ENCODE measurements at regions not wholly inside any gene's neighbourhood (a gene's known extent, or its start where the extent isn't known, plus 50 kb on each side); places are given as distances from the start of the nearest gene placed in this dataset.
"Not testable (repeated sequence)": the region's sequence is repeated elsewhere in the genome, so short reads cannot be mapped to it uniquely, and the experiment has no call there.

GRCh38 chr9:66152406-66152805 is 415.5 kb downstream of the FOXD4L4 start:
- H3K27ac ChIP-seq (ENCODE audit: low read depth, low read length); H3K4me3 ChIP-seq (ENCODE audit: insufficient read depth, low read length, poor library complexity, severe bottlenecking); H3F3A ChIP-seq (ENCODE audit: insufficient read depth); H3K79me2 ChIP-seq (ENCODE audit: insufficient read depth, low read length); H3K9me2 ChIP-seq (replicated peaks; ENCODE audit: insufficient read depth, low read length); H4K20me1 ChIP-seq (ENCODE audit: low read depth, low read length); H3K9me3 ChIP-seq (ENCODE audit: insufficient read depth, low read length); H3K27me3 ChIP-seq (ENCODE audit: low read length); H3K9ac ChIP-seq (ENCODE audit: low read length); H3K36me3 ChIP-seq (ENCODE audit: low read length); H2AFZ ChIP-seq (ENCODE audit: low read depth, low read length, severe bottlenecking); H3K4me2 ChIP-seq (ENCODE audit: low read depth, low read length, poor library complexity, severe bottlenecking): not testable (repeated sequence)

GRCh38 chr9:66153021-66153725 is 416.2 kb downstream of the FOXD4L4 start:
- not testable (repeated sequence) for H3K9me3 ChIP-seq (ENCODE audit: insufficient read depth, low read length); H2AFZ ChIP-seq (ENCODE audit: low read depth, low read length, severe bottlenecking); H3K9ac ChIP-seq (ENCODE audit: low read length); H3K36me3 ChIP-seq (ENCODE audit: low read length); H3K9me2 ChIP-seq (replicated peaks; ENCODE audit: insufficient read depth, low read length); H3K27me3 ChIP-seq (ENCODE audit: low read length); H4K20me1 ChIP-seq (ENCODE audit: low read depth, low read length); H3F3A ChIP-seq (ENCODE audit: insufficient read depth); H3K79me2 ChIP-seq (ENCODE audit: insufficient read depth, low read length); H3K4me3 ChIP-seq (ENCODE audit: insufficient read depth, low read length, poor library complexity, severe bottlenecking); H3K27ac ChIP-seq (ENCODE audit: low read depth, low read length)
- peak overlapping the region; percentile 24 for H3K4me2 ChIP-seq (ENCODE audit: low read depth, low read length, poor library complexity, severe bottlenecking)

DNA sequence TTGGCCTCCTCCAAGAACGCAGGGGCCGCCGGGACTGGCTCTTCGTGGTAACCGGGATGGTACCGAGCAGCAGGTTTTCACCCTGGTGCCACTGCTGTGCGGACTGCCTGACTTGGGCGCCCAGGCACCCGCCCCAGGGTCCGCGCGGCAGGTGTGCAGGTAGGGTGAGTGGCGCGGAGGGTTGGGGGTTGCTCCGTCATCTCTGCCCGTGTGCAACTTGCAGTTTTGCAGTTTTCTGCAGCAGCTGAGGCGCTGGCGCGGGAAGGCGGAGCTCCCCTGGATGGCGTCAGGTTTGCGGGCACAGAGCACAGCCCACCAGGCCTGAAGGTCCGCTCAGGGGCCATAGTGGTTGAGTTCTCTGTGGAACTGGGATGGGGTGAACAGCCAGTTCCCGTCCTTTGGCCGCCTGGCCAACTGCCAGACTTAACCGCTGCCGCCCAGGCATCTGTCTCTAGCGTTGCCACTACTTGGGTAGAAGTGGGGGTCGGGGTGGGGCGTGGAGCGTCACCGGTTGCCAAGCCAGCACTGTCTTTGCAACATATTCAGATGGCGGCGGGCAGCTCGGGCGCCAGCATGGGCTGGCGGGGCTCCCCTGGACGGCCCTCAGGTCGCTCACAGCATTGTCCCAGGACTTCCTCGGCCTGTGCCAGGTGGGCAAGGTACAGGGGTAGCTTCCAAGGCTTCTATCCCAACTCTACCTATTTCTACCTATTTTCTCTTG is 417.2 kb downstream of the FOXD4L4 start:
- H3K9me2 ChIP-seq (replicated peaks; ENCODE audit: insufficient read depth, low read length); H3K4me3 ChIP-seq (ENCODE audit: insufficient read depth, low read length, poor library complexity, severe bottlenecking); H2AFZ ChIP-seq (ENCODE audit: low read depth, low read length, severe bottlenecking); H3K9me3 ChIP-seq (ENCODE audit: insufficient read depth, low read length); H3K36me3 ChIP-seq (ENCODE audit: low read length); H3K4me2 ChIP-seq (ENCODE audit: low read depth, low read length, poor library complexity, severe bottlenecking); H3K9ac ChIP-seq (ENCODE audit: low read length); H3F3A ChIP-seq (ENCODE audit: insufficient read depth); H3K79me2 ChIP-seq (ENCODE audit: insufficient read depth, low read length); H3K27ac ChIP-seq (ENCODE audit: low read depth, low read length); H4K20me1 ChIP-seq (ENCODE audit: low read depth, low read length); H3K27me3 ChIP-seq (ENCODE audit: low read length): not testable (repeated sequence)

DNA sequence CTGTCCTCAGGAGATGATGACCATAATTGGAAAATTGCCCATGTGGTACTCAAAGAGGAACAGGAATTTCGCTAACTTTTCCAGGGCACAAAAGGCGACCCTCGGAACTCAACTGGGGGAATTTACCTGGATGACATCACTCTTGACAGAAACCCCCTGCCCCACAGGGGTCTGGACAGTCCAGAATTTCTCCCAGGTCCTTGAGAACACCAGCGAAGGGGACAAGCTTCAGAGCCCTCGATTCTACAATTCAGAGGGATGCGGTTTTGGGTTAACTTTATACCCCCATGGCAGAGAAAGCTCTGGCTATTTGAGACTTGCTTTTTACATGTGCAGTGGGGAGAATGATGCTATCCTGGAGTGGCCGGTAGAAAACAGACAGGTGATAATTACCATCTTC is 445.4 kb downstream of the FOXD4L4 start:
- H3K27me3 ChIP-seq (ENCODE audit: low read length); H3K36me3 ChIP-seq (ENCODE audit: low read length): not testable (repeated sequence)

DNA sequence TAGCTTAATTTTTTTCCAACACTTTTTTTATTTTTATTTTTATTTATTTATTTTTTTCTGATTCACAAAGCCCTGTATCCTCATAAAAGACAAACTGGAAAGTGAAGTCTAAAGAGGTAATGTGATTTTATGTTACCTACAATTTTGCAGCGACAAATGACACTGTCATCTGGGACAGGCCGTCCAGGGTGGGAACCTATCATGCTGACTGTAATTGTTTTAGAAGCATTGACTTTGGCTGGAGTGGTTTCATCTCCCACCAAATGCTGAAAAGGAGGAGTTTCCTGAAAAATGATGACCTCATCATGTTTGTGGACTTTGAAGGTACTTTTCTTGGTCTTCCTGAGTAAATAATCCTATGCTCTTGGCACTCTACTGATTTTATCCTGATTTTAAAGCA is 446.7 kb downstream of the FOXD4L4 start:
- H3K9me3 ChIP-seq (ENCODE audit: insufficient read depth, low read length); H3K79me2 ChIP-seq (ENCODE audit: insufficient read depth, low read length); H3K4me3 ChIP-seq (ENCODE audit: insufficient read depth, low read length, poor library complexity, severe bottlenecking); H3K27me3 ChIP-seq (ENCODE audit: low read length); H3F3A ChIP-seq (ENCODE audit: insufficient read depth); H3K9me2 ChIP-seq (replicated peaks; ENCODE audit: insufficient read depth, low read length); H3K27ac ChIP-seq (ENCODE audit: low read depth, low read length); H3K36me3 ChIP-seq (ENCODE audit: low read length); H4K20me1 ChIP-seq (ENCODE audit: low read depth, low read length); H2AFZ ChIP-seq (ENCODE audit: low read depth, low read length, severe bottlenecking); H3K9ac ChIP-seq (ENCODE audit: low read length); H3K4me2 ChIP-seq (ENCODE audit: low read depth, low read length, poor library complexity, severe bottlenecking): not testable (repeated sequence)

More for the DNA sequence above, 445.4 kb downstream of the FOXD4L4 start:
- H3K79me2 ChIP-seq (ENCODE audit: insufficient read depth, low read length); H3K4me2 ChIP-seq (ENCODE audit: low read depth, low read length, poor library complexity, severe bottlenecking); H3K4me3 ChIP-seq (ENCODE audit: insufficient read depth, low read length, poor library complexity, severe bottlenecking); H2AFZ ChIP-seq (ENCODE audit: low read depth, low read length, severe bottlenecking); H3K9me2 ChIP-seq (replicated peaks; ENCODE audit: insufficient read depth, low read length); H4K20me1 ChIP-seq (ENCODE audit: low read depth, low read length); H3K9me3 ChIP-seq (ENCODE audit: insufficient read depth, low read length); H3K9ac ChIP-seq (ENCODE audit: low read length); H3F3A ChIP-seq (ENCODE audit: insufficient read depth); H3K27ac ChIP-seq (ENCODE audit: low read depth, low read length): not testable (repeated sequence)

DNA sequence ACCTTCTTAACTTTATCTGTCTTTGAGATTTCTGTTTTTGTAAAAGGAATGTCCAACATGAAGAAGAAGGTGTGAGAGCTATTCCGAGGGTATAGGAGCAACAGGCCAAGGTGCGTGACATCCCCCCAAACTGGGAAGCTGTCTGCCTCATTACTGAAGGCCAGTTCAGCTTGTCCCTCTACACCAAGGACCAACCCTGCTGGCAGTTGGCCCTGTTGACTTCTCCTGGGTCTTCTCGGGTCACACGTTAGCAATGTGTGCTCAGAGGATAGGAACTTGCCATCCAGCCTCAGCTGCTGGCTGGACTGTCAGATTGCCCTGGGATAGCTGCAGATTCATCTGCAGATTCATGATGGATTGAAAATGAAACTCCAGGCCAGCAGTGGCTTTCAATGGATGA is 460.3 kb downstream of the FOXD4L4 start:
- H3K79me2 ChIP-seq (ENCODE audit: insufficient read depth, low read length); H3F3A ChIP-seq (ENCODE audit: insufficient read depth); H4K20me1 ChIP-seq (ENCODE audit: low read depth, low read length); H3K27me3 ChIP-seq (ENCODE audit: low read length); H3K9ac ChIP-seq (ENCODE audit: low read length); H2AFZ ChIP-seq (ENCODE audit: low read depth, low read length, severe bottlenecking); H3K9me3 ChIP-seq (ENCODE audit: insufficient read depth, low read length); H3K27ac ChIP-seq (ENCODE audit: low read depth, low read length); H3K4me2 ChIP-seq (ENCODE audit: low read depth, low read length, poor library complexity, severe bottlenecking); H3K9me2 ChIP-seq (replicated peaks; ENCODE audit: insufficient read depth, low read length); H3K36me3 ChIP-seq (ENCODE audit: low read length); H3K4me3 ChIP-seq (ENCODE audit: insufficient read depth, low read length, poor library complexity, severe bottlenecking): not testable (repeated sequence)

GRCh38 chr9:66198421-66198820 is 461.5 kb downstream of the FOXD4L4 start:
- not testable (repeated sequence) for H3K4me3 ChIP-seq (ENCODE audit: insufficient read depth, low read length, poor library complexity, severe bottlenecking); H3K79me2 ChIP-seq (ENCODE audit: insufficient read depth, low read length); H3K9me3 ChIP-seq (ENCODE audit: insufficient read depth, low read length); H3K27me3 ChIP-seq (ENCODE audit: low read length); H2AFZ ChIP-seq (ENCODE audit: low read depth, low read length, severe bottlenecking); H3K9me2 ChIP-seq (replicated peaks; ENCODE audit: insufficient read depth, low read length); H3F3A ChIP-seq (ENCODE audit: insufficient read depth); H3K9ac ChIP-seq (ENCODE audit: low read length); H3K36me3 ChIP-seq (ENCODE audit: low read length); H3K4me2 ChIP-seq (ENCODE audit: low read depth, low read length, poor library complexity, severe bottlenecking); H3K27ac ChIP-seq (ENCODE audit: low read depth, low read length); H4K20me1 ChIP-seq (ENCODE audit: low read depth, low read length)

DNA sequence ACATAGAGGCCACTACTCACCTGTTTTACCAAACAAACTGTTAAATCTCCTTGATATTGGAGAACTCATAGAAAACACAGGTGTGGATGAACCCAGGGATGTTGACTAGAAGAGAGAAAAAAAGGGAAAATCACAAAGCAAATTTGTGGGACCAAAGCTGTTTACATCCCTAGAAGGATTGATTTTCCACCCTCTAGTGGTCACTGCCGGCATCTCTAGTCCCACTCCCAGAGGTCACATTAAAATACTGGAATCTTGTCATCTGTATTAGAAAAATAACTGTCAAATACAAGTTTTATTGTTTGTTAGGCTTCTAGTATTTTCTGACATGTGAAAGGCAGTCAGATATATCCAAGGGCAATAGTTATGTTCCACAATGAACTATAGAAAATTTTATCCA is 469.7 kb downstream of the FOXD4L4 start:
- not testable (repeated sequence) for H3K9ac ChIP-seq (ENCODE audit: low read length); H2AFZ ChIP-seq (ENCODE audit: low read depth, low read length, severe bottlenecking); H3K4me3 ChIP-seq (ENCODE audit: insufficient read depth, low read length, poor library complexity, severe bottlenecking); H3K36me3 ChIP-seq (ENCODE audit: low read length); H4K20me1 ChIP-seq (ENCODE audit: low read depth, low read length); H3K27ac ChIP-seq (ENCODE audit: low read depth, low read length); H3K9me3 ChIP-seq (ENCODE audit: insufficient read depth, low read length); H3K79me2 ChIP-seq (ENCODE audit: insufficient read depth, low read length); H3F3A ChIP-seq (ENCODE audit: insufficient read depth); H3K27me3 ChIP-seq (ENCODE audit: low read length); H3K4me2 ChIP-seq (ENCODE audit: low read depth, low read length, poor library complexity, severe bottlenecking); H3K9me2 ChIP-seq (replicated peaks; ENCODE audit: insufficient read depth, low read length)
